ENCODE measurements at regions not wholly inside any gene's neighbourhood (a gene's known extent, or its start where the extent isn't known, plus 50 kb on each side); places are given as distances from the start of the nearest gene placed in this dataset.

DNA sequence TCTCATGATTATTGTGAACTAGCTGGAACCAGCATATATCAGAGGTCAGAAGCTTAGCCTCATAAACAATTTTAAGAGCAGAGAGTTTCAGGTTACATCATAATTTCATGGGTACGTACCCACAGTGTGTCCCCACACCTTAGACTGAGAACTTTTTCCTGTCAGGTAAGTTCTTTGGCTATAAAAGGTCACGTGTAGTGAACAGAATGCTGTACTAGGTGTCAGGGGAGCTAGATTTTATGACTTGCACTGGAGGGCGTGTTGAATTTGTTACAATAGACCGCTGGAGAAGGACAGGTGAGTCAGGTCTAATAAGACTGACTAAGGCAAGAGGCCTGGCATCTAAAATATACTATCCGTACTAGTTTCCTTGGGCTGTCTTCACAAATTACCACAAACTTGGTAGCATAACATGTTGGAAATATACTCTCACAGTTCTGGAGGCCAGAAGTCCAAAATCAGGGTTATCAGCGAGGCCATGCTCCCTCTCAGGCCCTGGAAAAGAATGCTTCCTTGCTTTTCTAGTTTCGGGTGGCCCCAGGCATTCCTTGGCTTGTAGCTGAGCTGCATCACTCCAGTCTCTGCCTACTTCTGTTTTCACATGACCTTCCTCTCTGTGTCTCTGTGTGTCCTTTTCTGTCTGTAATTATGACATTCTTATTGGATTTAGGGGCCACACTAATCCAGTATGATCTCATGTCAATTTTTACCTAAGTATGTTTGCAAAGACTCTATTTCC is 512.0 kb upstream of the NR3C2 start:
- no peaks in the 10 kb centered on the region for H3K36me3 ChIP-seq
- no peak for DNase-seq

GRCh38 chr4:148951346-148951745 is 509.1 kb upstream of the NR3C2 start:
- Histone ChIP-seq H3K4me1 (no peaks in the 10 kb centered on the region), H3K9me3 (no peaks in the 10 kb centered on the region), H3K27ac (no peak overlapping the region), H3K36me3 (no peaks in the 10 kb centered on the region), H3K4me3 (no peak overlapping the region), H3K27me3 (no peaks in the 10 kb centered on the region)
- DNase-seq: no peak
- no peak for TF ChIP-seq POLR2A (IDR thresholded peaks at IDR 0.05)
- TF ChIP-seq CTCF (IDR thresholded peaks at IDR 0.05): no peak

More for the DNA sequence above, 512.0 kb upstream of the NR3C2 start:
- Histone ChIP-seq H3K4me3 (no peak overlapping the region), H3K4me1 (no peaks in the 10 kb centered on the region), H3K9me3 (no peaks in the 10 kb centered on the region), H3K27me3 (no peaks in the 10 kb centered on the region), H3K27ac (no peak overlapping the region)
- no peak for TF ChIP-seq POLR2A (IDR thresholded peaks at IDR 0.05)
- no peak for TF ChIP-seq CTCF (IDR thresholded peaks at IDR 0.05)

DNA sequence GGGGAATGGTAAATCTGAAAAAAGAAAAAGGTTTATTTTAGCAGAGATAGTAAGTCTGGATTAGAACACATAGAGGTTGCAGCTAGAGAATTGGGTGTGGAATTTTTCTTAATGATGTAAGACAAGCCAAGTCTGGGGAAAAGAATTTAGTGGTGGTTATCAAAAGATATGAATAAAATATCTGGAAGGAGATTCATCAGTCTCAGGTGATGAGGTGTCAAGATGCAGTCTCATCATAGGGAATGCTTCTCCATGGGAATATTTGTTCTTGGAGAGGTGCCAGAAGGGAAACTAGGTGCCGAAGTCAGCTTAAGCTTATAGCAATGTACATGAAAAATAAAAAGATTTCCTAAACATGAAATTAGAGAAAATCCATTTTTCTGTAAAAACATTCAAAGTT is 504.1 kb upstream of the NR3C2 start:
- Histone ChIP-seq H3K27me3 (no peaks in the 10 kb centered on the region), H3K36me3 (no peaks in the 10 kb centered on the region), H3K4me3 (no peak overlapping the region), H3K27ac (no peak overlapping the region), H3K4me1 (no peaks in the 10 kb centered on the region), H3K9me3 (no peaks in the 10 kb centered on the region)
- no peak for TF ChIP-seq POLR2A (IDR thresholded peaks at IDR 0.05)
- no peak for TF ChIP-seq CTCF (IDR thresholded peaks at IDR 0.05)
- no peak for DNase-seq

- Histone ChIP-seq H3K27me3 (no peaks in the 10 kb centered on the region), H3K36me3 (no peaks in the 10 kb centered on the region), H3K4me1 (no peaks in the 10 kb centered on the region), H3K4me3 (no peak overlapping the region), H3K9me3 (no peaks in the 10 kb centered on the region), H3K27ac (no peak overlapping the region)
- DNase-seq: no peak
- TF ChIP-seq POLR2A (IDR thresholded peaks at IDR 0.05) (no peak), CTCF (IDR thresholded peaks at IDR 0.05) (no peak)
Measured at GRCh38 chr4:148944839-148945219, 502.6 kb upstream of the NR3C2 start.

DNA sequence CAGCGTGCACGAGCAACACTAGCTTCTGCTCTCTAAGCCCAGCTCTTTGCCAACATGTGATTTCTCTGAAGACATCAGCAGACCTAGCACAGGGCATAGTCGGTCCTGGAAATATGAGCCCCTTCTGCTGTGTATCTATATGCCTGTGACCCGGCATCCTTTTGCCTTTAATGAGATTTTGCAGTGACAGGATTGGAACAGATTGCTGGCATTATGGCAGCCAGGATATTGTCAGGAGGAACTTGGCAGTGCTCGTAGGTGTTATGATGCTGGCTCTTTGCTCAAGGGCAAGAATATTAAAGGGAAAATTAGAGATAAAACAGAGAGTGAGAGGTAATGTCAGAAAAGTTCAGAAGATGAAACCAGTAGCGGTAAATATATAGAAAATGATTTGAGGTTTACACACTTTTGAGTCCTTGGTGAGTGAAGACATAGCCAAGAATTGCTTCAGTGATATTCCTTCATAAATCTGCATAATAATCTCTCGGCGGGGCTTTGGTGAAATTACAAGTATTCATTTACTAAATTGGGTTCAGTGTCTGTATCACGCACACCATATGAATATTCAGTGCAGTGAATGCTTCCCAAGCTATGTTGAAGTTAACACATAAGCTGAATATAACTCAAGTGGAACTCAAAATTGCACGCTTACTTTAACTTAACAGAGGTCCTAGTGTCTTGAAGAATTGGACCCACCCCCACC is 502.1 kb upstream of the NR3C2 start:
- H3K4me3 ChIP-seq: no peak overlapping the region
- H3K27me3 ChIP-seq: no peaks in the 10 kb centered on the region
- H3K9me3 ChIP-seq: no peaks in the 10 kb centered on the region
- no peaks in the 10 kb centered on the region for H3K36me3 ChIP-seq
- H3K27ac ChIP-seq: no peak overlapping the region
- DNase-seq: no peak
- TF ChIP-seq POLR2A (IDR thresholded peaks at IDR 0.05) (no peak), CTCF (IDR thresholded peaks at IDR 0.05) (no peak)
- H3K4me1 ChIP-seq: no peaks in the 10 kb centered on the region

All from Peyer's patch (tissue), 4 donors.